SK-N-SH treated with all-trans-retinoic acid at 6 μM for 48 hours (cell line): ENCODE measurements at regions not wholly inside any gene's neighbourhood (a gene's known extent, or its start where the extent isn't known, plus 50 kb on each side); places are given as distances from the start of the nearest gene placed in this dataset.

Experiments used
- ATAC-seq: fragments of 200-7000 bp; cut with Tn5 transposase; 3 replicates; pipeline ENCODE4 v1.9.1; 2020; ENCODE audit warnings: mild to moderate bottlenecking, moderate library complexity
- ARNTL ChIP-seq: fragments of 450-650 bp; formaldehyde crosslinking; IDR thresholded peaks from 2 replicates; pipeline ENCODE4 v1.5.0; 2020; ENCODE audit warnings: low read depth, mild to moderate bottlenecking, moderate library complexity, borderline replicate concordance
- CSDC2 ChIP-seq: fragments of 250-450 bp; sonication (Bioruptor Pico); IDR thresholded peaks from 2 replicates; pipeline ENCODE4 v1.5.0; 2020; ENCODE audit warnings: mild to moderate bottlenecking, moderate library complexity
- ESRRG ChIP-seq: fragments of 250-450 bp; sonication (Bioruptor Pico); IDR thresholded peaks from 2 replicates; pipeline ENCODE4 v1.6.1; 2021; ENCODE audit warnings: mild to moderate bottlenecking
- GLIS3 ChIP-seq: fragments of 250-450 bp; sonication (Bioruptor Pico); IDR thresholded peaks from 2 replicates; pipeline ENCODE4 v1.5.0; 2020; ENCODE audit warnings: mild to moderate bottlenecking, moderate library complexity
- ISL1 ChIP-seq: fragments of 250-450 bp; sonication (Bioruptor Pico); IDR thresholded peaks from 2 replicates; pipeline ENCODE4 v2.1.2; 2022; ENCODE audit warnings: mild to moderate bottlenecking, moderate library complexity
- OSR1 ChIP-seq: fragments of 250-450 bp; sonication (Bioruptor Pico); IDR thresholded peaks from 2 replicates; pipeline ENCODE4 v1.8.0; 2022; ENCODE audit warnings: moderate library complexity, mild to moderate bottlenecking, inconsistent platforms
- PPARA ChIP-seq: fragments of 250-450 bp; sonication (Bioruptor Pico); IDR thresholded peaks from 2 replicates; pipeline ENCODE4 v1.5.0; 2020; ENCODE audit warnings: mild to moderate bottlenecking, borderline replicate concordance
- RARB ChIP-seq: fragments of 250-450 bp; sonication (Bioruptor Pico); IDR thresholded peaks from 2 replicates; pipeline ENCODE4 v1.8.0; 2021; ENCODE audit warnings: mild to moderate bottlenecking, moderate library complexity
- TCF4 ChIP-seq: fragments of 250-450 bp; sonication (Bioruptor Pico); IDR thresholded peaks from 2 replicates; pipeline ENCODE4 v1.8.0; 2021; ENCODE audit warnings: mild to moderate bottlenecking, moderate library complexity, borderline replicate concordance
- TOX ChIP-seq: fragments of 250-450 bp; sonication (Bioruptor Pico); IDR thresholded peaks from 2 replicates; pipeline ENCODE4 v1.8.0; 2021; ENCODE audit warnings: mild to moderate bottlenecking, moderate library complexity, borderline replicate concordance
- ZC3H10 ChIP-seq: fragments of 250-450 bp; sonication (Bioruptor Pico); IDR thresholded peaks from 2 replicates; pipeline ENCODE4 v1.5.1; 2021; ENCODE audit warnings: mild to moderate bottlenecking, moderate library complexity
- ZFP3 ChIP-seq: fragments of 250-450 bp; sonication (Bioruptor Pico); IDR thresholded peaks from 2 replicates; pipeline ENCODE4 v1.5.0; 2020; ENCODE audit warnings: mild to moderate bottlenecking, moderate library complexity
- ZFP30 ChIP-seq: fragments of 450-650 bp; formaldehyde crosslinking; IDR thresholded peaks from 2 replicates; pipeline ENCODE4 v1.5.0; 2022; ENCODE audit warnings: mild to moderate bottlenecking, moderate library complexity
- ZNF565 ChIP-seq: fragments of 450-650 bp; formaldehyde crosslinking; conservative IDR thresholded peaks from 2 replicates; pipeline ENCODE4 v1.5.0; 2020; ENCODE audit warnings: low read depth, mild to moderate bottlenecking, moderate library complexity
- ZNF8 ChIP-seq: fragments of 450-650 bp; formaldehyde crosslinking; IDR thresholded peaks from 2 replicates; pipeline ENCODE4 v1.5.0; 2020; ENCODE audit warnings: mild to moderate bottlenecking, moderate library complexity
- TF ChIP-seq, protein P1 (sequence below): fragments of 250-450 bp; sonication (Bioruptor Pico); IDR thresholded peaks from 2 replicates; pipeline ENCODE4 v1.8.0; 2021; ENCODE audit warnings: low read depth, mild to moderate bottlenecking, moderate library complexity, borderline replicate concordance
- TF ChIP-seq, protein P2 (sequence below): fragments of 250-450 bp; sonication (Bioruptor Pico); IDR thresholded peaks from 2 replicates; pipeline ENCODE4 v1.8.0; 2020; ENCODE audit warnings: mild to moderate bottlenecking, moderate library complexity, borderline replicate concordance
- TF ChIP-seq, protein P3 (sequence below): fragments of 250-450 bp; sonication (Bioruptor Pico); IDR thresholded peaks from 2 replicates; pipeline ENCODE4 v1.5.1; 2020; ENCODE audit warnings: low read depth, mild to moderate bottlenecking, moderate library complexity
- TF ChIP-seq, protein P4 (sequence below): fragments of 250-450 bp; sonication (Bioruptor Pico); IDR thresholded peaks from 2 replicates; pipeline ENCODE4 v1.5.1; 2021; ENCODE audit warnings: mild to moderate bottlenecking, moderate library complexity

DNA sequence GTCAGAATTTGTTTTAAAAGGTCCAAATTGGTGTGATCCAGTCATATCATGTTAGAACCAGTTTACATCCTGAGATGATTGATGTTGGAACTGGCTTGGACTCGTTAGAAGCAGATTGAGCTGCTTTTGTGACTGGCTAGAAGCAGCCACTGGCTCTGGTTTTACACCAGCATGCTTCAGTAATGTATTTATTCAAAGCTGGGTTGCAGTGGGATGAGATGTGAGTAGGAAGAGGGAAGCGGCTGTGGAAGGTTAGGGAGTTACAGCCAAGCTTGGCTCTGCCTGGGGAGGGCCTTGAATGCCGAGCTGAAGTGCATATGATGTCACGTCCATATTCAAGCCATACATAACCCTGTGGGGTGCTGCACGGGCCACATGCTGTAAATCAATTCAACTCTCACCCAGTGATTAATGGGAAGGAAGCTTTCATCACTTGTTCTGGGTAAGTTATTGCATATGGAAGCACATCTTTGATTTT is 104.0 kb upstream of the SMAD3 start (continued):
- TF ChIP-seq TOX (CRISPR knock-in tag) = no peak

DNA sequence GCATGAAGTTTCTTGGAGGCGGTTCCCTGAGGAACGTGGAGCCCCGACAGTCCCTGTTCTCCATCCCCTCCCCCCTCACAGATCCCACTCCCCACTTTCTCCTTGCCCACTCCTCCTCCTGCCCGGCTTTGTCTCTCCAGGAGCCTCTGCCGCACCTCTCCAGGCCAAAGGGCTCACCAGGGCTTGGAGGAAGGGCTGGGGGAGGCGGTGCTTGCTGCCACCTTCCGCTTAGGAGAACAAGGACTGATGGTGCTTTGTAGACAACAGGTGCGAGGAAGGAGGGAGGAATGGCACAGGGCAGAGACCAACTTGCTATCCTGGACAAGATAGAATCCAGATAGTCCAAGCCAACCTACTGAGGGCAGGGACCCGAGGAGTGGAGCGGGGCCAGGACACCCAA is 103.5 kb upstream of the SMAD3 start:
- no peak for ATAC-seq
- TF ChIP-seq GLIS3 (no peak), TOX (CRISPR knock-in tag) (no peak), ZNF565 (CRISPR knock-in tag) (no peak), CSDC2 (no peak), ARNTL (CRISPR knock-in tag) (no peak), ZFP30 (CRISPR knock-in tag) (no peak), ZNF8 (CRISPR knock-in tag) (no peak), ESRRG (CRISPR knock-in tag) (no peak)
- TF ChIP-seq, protein P1, sequence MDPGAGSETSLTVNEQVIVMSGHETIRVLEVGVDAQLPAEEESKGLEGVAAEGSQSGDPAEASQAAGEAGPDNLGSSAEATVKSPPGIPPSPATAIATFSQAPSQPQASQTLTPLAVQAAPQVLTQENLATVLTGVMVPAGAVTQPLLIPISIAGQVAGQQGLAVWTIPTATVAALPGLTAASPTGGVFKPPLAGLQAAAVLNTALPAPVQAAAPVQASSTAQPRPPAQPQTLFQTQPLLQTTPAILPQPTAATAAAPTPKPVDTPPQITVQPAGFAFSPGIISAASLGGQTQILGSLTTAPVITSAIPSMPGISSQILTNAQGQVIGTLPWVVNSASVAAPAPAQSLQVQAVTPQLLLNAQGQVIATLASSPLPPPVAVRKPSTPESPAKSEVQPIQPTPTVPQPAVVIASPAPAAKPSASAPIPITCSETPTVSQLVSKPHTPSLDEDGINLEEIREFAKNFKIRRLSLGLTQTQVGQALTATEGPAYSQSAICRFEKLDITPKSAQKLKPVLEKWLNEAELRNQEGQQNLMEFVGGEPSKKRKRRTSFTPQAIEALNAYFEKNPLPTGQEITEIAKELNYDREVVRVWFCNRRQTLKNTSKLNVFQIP = no peak
- TF ChIP-seq, protein P2, sequence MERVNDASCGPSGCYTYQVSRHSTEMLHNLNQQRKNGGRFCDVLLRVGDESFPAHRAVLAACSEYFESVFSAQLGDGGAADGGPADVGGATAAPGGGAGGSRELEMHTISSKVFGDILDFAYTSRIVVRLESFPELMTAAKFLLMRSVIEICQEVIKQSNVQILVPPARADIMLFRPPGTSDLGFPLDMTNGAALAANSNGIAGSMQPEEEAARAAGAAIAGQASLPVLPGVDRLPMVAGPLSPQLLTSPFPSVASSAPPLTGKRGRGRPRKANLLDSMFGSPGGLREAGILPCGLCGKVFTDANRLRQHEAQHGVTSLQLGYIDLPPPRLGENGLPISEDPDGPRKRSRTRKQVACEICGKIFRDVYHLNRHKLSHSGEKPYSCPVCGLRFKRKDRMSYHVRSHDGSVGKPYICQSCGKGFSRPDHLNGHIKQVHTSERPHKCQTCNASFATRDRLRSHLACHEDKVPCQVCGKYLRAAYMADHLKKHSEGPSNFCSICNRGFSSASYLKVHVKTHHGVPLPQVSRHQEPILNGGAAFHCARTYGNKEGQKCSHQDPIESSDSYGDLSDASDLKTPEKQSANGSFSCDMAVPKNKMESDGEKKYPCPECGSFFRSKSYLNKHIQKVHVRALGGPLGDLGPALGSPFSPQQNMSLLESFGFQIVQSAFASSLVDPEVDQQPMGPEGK (CRISPR knock-in tag) = no peak
- TF ChIP-seq, protein P3, sequence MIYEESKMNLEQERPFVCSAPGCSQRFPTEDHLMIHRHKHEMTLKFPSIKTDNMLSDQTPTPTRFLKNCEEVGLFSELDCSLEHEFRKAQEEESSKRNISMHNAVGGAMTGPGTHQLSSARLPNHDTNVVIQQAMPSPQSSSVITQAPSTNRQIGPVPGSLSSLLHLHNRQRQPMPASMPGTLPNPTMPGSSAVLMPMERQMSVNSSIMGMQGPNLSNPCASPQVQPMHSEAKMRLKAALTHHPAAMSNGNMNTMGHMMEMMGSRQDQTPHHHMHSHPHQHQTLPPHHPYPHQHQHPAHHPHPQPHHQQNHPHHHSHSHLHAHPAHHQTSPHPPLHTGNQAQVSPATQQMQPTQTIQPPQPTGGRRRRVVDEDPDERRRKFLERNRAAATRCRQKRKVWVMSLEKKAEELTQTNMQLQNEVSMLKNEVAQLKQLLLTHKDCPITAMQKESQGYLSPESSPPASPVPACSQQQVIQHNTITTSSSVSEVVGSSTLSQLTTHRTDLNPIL (CRISPR knock-in tag) = no peak
- TF ChIP-seq, protein P4, sequence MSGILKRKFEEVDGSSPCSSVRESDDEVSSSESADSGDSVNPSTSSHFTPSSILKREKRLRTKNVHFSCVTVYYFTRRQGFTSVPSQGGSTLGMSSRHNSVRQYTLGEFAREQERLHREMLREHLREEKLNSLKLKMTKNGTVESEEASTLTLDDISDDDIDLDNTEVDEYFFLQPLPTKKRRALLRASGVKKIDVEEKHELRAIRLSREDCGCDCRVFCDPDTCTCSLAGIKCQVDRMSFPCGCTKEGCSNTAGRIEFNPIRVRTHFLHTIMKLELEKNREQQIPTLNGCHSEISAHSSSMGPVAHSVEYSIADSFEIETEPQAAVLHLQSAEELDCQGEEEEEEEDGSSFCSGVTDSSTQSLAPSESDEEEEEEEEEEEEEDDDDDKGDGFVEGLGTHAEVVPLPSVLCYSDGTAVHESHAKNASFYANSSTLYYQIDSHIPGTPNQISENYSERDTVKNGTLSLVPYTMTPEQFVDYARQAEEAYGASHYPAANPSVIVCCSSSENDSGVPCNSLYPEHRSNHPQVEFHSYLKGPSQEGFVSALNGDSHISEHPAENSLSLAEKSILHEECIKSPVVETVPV (CRISPR knock-in tag) = no peak

DNA sequence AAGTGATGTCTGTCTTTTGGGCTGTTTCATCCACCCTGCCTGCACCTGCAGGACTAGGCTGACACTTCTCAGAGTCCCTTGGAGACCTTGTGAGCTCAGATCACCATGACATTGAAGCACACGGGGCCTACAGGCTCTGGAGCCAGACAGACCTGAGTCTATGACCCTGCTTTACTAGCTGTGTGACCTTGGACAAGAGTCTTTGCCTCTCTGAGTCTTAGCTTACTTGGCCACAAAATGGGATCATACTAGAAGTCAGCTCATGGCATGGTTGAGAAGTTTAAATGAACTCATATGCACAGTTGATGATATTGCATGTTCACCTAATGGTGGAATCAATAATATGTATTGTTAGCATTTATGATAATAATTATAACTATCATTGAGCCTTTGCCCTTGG is 102.9 kb upstream of the SMAD3 start:
- no peak for ATAC-seq

More for the DNA sequence above, 102.9 kb upstream of the SMAD3 start:
- no peak for TF ChIP-seq TOX (CRISPR knock-in tag)
- no peak for TF ChIP-seq CSDC2
- TF ChIP-seq ZFP30 (CRISPR knock-in tag) = no peak
- TF ChIP-seq ESRRG (CRISPR knock-in tag) = no peak
- TF ChIP-seq, protein P3 (CRISPR knock-in tag) = no peak
- TF ChIP-seq, protein P2 (CRISPR knock-in tag) = no peak
- TF ChIP-seq, protein P4 (CRISPR knock-in tag) = no peak
- no peak for TF ChIP-seq GLIS3
- no peak for TF ChIP-seq RARB (CRISPR knock-in tag)
- no peak for TF ChIP-seq OSR1 (CRISPR knock-in tag)
- TF ChIP-seq PPARA (CRISPR knock-in tag) = no peak
- TF ChIP-seq ZNF565 (CRISPR knock-in tag) = no peak
- TF ChIP-seq, protein P1 = no peak
- TF ChIP-seq ZNF8 (CRISPR knock-in tag) = no peak
- no peak for TF ChIP-seq TCF4
- no peak for TF ChIP-seq ZFP3 (CRISPR knock-in tag)
- no peak for TF ChIP-seq ZC3H10
- no peak for TF ChIP-seq ARNTL (CRISPR knock-in tag)
- no peak for TF ChIP-seq ISL1 (CRISPR knock-in tag)
